OCI-LY3 (cell line): ENCODE measurements at regions not wholly inside any gene's neighbourhood (a gene's known extent, or its start where the extent isn't known, plus 50 kb on each side); places are given as distances from the start of the nearest gene placed in this dataset.

Experiments used
- H2AFZ ChIP-seq: fragments of 200-600, 300-600 bp; shearing (Covaris generic); 2 replicates; pipeline ENCODE4 v1.6.0; 2014; ENCODE audit warnings: antibody characterized with exemption, low read depth, low read length
- H3K27ac ChIP-seq: fragments of 200-600, 300-600 bp; sonication (generic); 2 replicates; pipeline ENCODE4 v1.5.1; 2014; ENCODE audit warnings: mild to moderate bottlenecking, low read length, moderate library complexity, mixed read lengths
- H3K27me3 ChIP-seq: fragments of 200-600, 300-600 bp; sonication (generic); 2 replicates; pipeline ENCODE4 v1.6.1; 2014; ENCODE audit warnings: low read depth, low read length, mixed read lengths
- H3K36me3 ChIP-seq: fragments of 200-600, 300-600 bp; sonication (generic); replicated peaks from 2 replicates; pipeline ENCODE3; 2014; ENCODE audit warnings: low read depth, low read length, mixed read lengths
- H3K4me1 ChIP-seq: fragments of 300-600, 200-600 bp; sonication (generic); 2 replicates; pipeline ENCODE4 v1.6.1; 2014; ENCODE audit warnings: low read length, mixed read lengths
- H3K4me2 ChIP-seq: fragments of 200-600, 300-600 bp; sonication (generic); 2 replicates; pipeline ENCODE4 v1.6.1; 2014; ENCODE audit warnings: low read length, mixed read lengths
- H3K4me3 ChIP-seq: fragments of 300-600, 200-600 bp; sonication (generic); 2 replicates; pipeline ENCODE4 v1.5.1; 2014; ENCODE audit warnings: antibody characterized with exemption, mild to moderate bottlenecking, low read length, moderate library complexity
- H3K79me2 ChIP-seq: fragments of 300-600, 200-600 bp; shearing (Covaris generic); 2 replicates; pipeline ENCODE4 v1.6.1; 2014; ENCODE audit warnings: mild to moderate bottlenecking, low read length, mixed read lengths
- H3K9ac ChIP-seq: fragments of 300-600, 200-600 bp; shearing (Covaris generic); 2 replicates; pipeline ENCODE4 v1.6.0; 2014; ENCODE audit warnings: mild to moderate bottlenecking, low read length, moderate library complexity
- H3K9me3 ChIP-seq: fragments of 200-600, 300-600 bp; shearing (Covaris generic); 2 replicates; pipeline ENCODE4 v1.6.1; 2014; ENCODE audit warnings: low read length, mixed read lengths; ENCODE audit not compliant: insufficient read depth
- H4K20me1 ChIP-seq: fragments of 200-600, 300-600 bp; sonication (generic); 2 replicates; pipeline ENCODE4 v1.6.1; 2016; ENCODE audit warnings: low read length, mixed read lengths; ENCODE audit not compliant: insufficient read depth
- CTCF ChIP-seq: fragments of 200-600, 300-600 bp; sonication (generic); IDR thresholded peaks from 2 replicates; pipeline ENCODE4 v1.5.1; 2014; ENCODE audit warnings: antibody characterized with exemption, low read length, low read depth
- EZH2phosphoT487 ChIP-seq: fragments of 200-600 bp; shearing (Covaris generic); IDR thresholded peaks from 2 replicates; pipeline ENCODE4 v1.6.1; 2018; ENCODE audit warnings: antibody characterized with exemption, mixed run types, low read depth

GRCh38 chr10:1903982-1904381 lies 166.7 kb upstream of the ADARB2 start:
- no peaks in the 10 kb centered on the region for H3K27me3 ChIP-seq
- H4K20me1 ChIP-seq, result no peaks in the 10 kb centered on the region
- H2AFZ ChIP-seq, result no peak overlapping the region
- H3K9ac ChIP-seq, result no peak overlapping the region
- H3K4me1 ChIP-seq, result no peaks in the 10 kb centered on the region
- H3K79me2 ChIP-seq, result no peaks in the 10 kb centered on the region
- H3K9me3 ChIP-seq, result no peaks in the 10 kb centered on the region
- H3K27ac ChIP-seq, result no peak overlapping the region
- no peaks in the 10 kb centered on the region for H3K36me3 ChIP-seq
- TF ChIP-seq CTCF (no peak), EZH2phosphoT487 (no peak)
- no peak overlapping the region for H3K4me3 ChIP-seq
- no peak overlapping the region for H3K4me2 ChIP-seq

GRCh38 chr10:1896153-1896552 lies 158.8 kb upstream of the ADARB2 start:
- H3K4me1 ChIP-seq, result no peaks in the 10 kb centered on the region
- no peaks in the 10 kb centered on the region for H3K27me3 ChIP-seq
- H3K9me3 ChIP-seq, result no peaks in the 10 kb centered on the region
- no peak overlapping the region for H3K27ac ChIP-seq
- no peaks in the 10 kb centered on the region for H3K36me3 ChIP-seq
- H3K4me2 ChIP-seq, result no peak overlapping the region
- TF ChIP-seq EZH2phosphoT487 (no peak), CTCF (no peak)
- no peaks in the 10 kb centered on the region for H3K79me2 ChIP-seq
- no peak overlapping the region for H2AFZ ChIP-seq
- no peak overlapping the region for H3K4me3 ChIP-seq
- H3K9ac ChIP-seq, result no peak overlapping the region
- H4K20me1 ChIP-seq, result no peaks in the 10 kb centered on the region

- Histone ChIP-seq H3K27ac (no peak overlapping the region), H3K36me3 (no peaks in the 10 kb centered on the region), H3K4me2 (no peak overlapping the region), H3K9ac (no peak overlapping the region), H4K20me1 (no peaks in the 10 kb centered on the region), H3K4me1 (no peaks in the 10 kb centered on the region), H3K4me3 (no peak overlapping the region), H3K9me3 (no peaks in the 10 kb centered on the region), H2AFZ (no peak overlapping the region), H3K79me2 (no peaks in the 10 kb centered on the region), H3K27me3 (no peaks in the 10 kb centered on the region)
- TF ChIP-seq EZH2phosphoT487 (no peak), CTCF (no peak)
Measured at GRCh38 chr10:1895691-1896090, 158.4 kb upstream of the ADARB2 start.

- Histone ChIP-seq H3K27me3 (no peaks in the 10 kb centered on the region), H3K36me3 (no peaks in the 10 kb centered on the region), H3K79me2 (no peaks in the 10 kb centered on the region), H4K20me1 (no peaks in the 10 kb centered on the region), H3K9me3 (no peaks in the 10 kb centered on the region), H3K4me3 (no peak overlapping the region), H3K4me2 (no peak overlapping the region), H2AFZ (no peak overlapping the region), H3K4me1 (no peaks in the 10 kb centered on the region), H3K27ac (no peak overlapping the region), H3K9ac (no peak overlapping the region)
- no peak for TF ChIP-seq EZH2phosphoT487
- TF ChIP-seq CTCF, result no peak
Measured at GRCh38 chr10:1894912-1895311, 157.6 kb upstream of the ADARB2 start.
